ENCODE measurements at regions not wholly inside any gene's neighbourhood (a gene's known extent, or its start where the extent isn't known, plus 50 kb on each side); places are given as distances from the start of the nearest gene placed in this dataset.

DNA sequence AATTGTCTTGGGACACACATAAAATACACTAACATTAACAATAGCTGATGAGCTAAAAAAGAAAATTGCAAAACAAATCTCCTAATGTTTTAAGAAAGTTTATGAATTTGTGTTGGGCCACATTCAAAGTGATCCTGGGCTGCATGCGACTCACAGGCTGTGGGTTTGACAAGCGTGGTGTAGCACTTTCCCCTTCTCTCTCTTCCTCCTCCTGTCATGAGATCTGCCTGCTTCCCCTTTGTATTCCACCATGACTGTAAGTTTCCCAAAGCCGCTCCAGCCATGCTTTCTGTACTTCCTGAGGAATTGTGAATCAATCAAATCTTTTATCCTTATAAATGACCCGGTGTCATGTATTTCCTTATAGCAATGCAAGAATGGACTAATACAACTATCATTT, 178.0 kb downstream of the TLR4 start:
- no peak for TF ChIP-seq CTCF (IDR thresholded peaks at IDR 0.05; ENCODE audit: insufficient read depth, low read length)
- Histone ChIP-seq H3K27ac (replicated peaks) (no peak overlapping the region), H3K4me3 (replicated peaks; ENCODE audit: insufficient read depth, low read length) (no peak overlapping the region), H3K27me3 (ENCODE audit: insufficient read depth, poor library complexity, severe bottlenecking) (peaks cover 2% of the 10 kb centered on the region)
- no peak for DNase-seq (ENCODE audit: low read depth in 1 of 2, low spot score in 1 of 2)

DNA sequence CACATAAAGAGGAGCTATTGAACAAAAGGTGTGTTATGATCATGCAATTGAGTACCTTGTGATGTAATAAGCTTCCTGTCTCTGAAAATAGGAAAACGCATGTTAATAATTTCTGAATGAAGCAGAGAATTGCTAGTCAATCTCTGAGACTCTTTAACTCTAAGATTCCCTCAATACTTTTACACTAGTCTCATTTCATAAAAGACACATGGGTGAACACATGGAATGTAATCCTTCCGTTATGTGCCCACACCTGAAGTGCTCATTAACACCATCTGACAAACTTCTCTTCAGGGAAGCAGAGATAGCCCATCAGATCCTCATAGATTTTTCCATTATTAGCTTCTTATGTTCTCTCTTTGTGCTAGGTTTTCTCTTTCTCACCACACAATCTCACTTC, 182.4 kb downstream of the TLR4 start:
- Histone ChIP-seq H3K27me3 (ENCODE audit: insufficient read depth, poor library complexity, severe bottlenecking) (peaks cover 2% of the 10 kb centered on the region), H3K27ac (replicated peaks) (no peak overlapping the region), H3K4me3 (replicated peaks; ENCODE audit: insufficient read depth, low read length) (no peak overlapping the region)
- TF ChIP-seq CTCF (IDR thresholded peaks at IDR 0.05; ENCODE audit: insufficient read depth, low read length) (no peak), GABPA (IDR thresholded peaks at IDR 0.05; ENCODE audit: low read depth) (no peak), SPI1 (IDR thresholded peaks at IDR 0.05; ENCODE audit: borderline replicate concordance, low read depth) (no peak)
- no peak for DNase-seq (ENCODE audit: low read depth in 1 of 2, low spot score in 1 of 2)

GRCh38 chr9:117887383-117887782, 183.2 kb downstream of the TLR4 start:
- no peaks in the 10 kb centered on the region for H3K27me3 ChIP-seq (ENCODE audit: insufficient read depth, poor library complexity, severe bottlenecking)
- H3K27ac ChIP-seq (replicated peaks): no peak overlapping the region
- H3K4me3 ChIP-seq (replicated peaks; ENCODE audit: insufficient read depth, low read length): no peak overlapping the region
- no peak for DNase-seq (ENCODE audit: low read depth in 1 of 2, low spot score in 1 of 2)
- TF ChIP-seq REST (IDR thresholded peaks at IDR 0.05; ENCODE audit: insufficient replicate concordance, low read depth): no peak
- no peak for TF ChIP-seq POLR2AphosphoS5 (IDR thresholded peaks at IDR 0.05; ENCODE audit: low read depth)
- no peak for TF ChIP-seq GABPA (IDR thresholded peaks at IDR 0.05; ENCODE audit: low read depth)
- TF ChIP-seq SPI1 (IDR thresholded peaks at IDR 0.05; ENCODE audit: borderline replicate concordance, low read depth): no peak
- no peak for TF ChIP-seq CTCF (IDR thresholded peaks at IDR 0.05; ENCODE audit: insufficient read depth, low read length)

DNA sequence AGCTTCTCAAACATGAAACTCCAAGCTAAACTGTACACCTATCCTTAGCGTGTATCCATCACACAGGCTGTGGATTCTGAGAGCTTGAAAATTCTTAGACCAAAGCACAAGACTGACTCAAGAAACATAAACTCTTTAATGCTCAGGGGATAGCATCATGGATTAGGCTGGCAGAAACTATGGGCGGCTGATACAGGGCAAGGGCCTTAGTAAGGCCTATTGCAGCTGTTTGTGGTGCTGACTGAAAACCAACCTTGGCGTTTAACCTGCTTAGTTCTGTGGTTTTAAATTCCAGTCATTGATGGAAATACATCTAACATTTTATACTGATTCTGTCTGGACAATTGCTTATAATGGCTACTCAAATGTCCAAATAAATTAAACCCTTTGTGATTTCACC, 183.7 kb downstream of the TLR4 start:
- TF ChIP-seq SPI1 (IDR thresholded peaks at IDR 0.05; ENCODE audit: borderline replicate concordance, low read depth) (no peak), POLR2AphosphoS5 (IDR thresholded peaks at IDR 0.05; ENCODE audit: low read depth) (no peak), CTCF (IDR thresholded peaks at IDR 0.05; ENCODE audit: insufficient read depth, low read length) (no peak), REST (IDR thresholded peaks at IDR 0.05; ENCODE audit: insufficient replicate concordance, low read depth) (no peak), GABPA (IDR thresholded peaks at IDR 0.05; ENCODE audit: low read depth) (no peak)
- no peaks in the 10 kb centered on the region for H3K27me3 ChIP-seq (ENCODE audit: insufficient read depth, poor library complexity, severe bottlenecking)
- H3K27ac ChIP-seq (replicated peaks): no peak overlapping the region
- no peak overlapping the region for H3K4me3 ChIP-seq (replicated peaks; ENCODE audit: insufficient read depth, low read length)
- no peak for DNase-seq (ENCODE audit: low read depth in 1 of 2, low spot score in 1 of 2)

All from HL-60 (cell line).